WTC11 (cell line): ENCODE measurements at regions not wholly inside any gene's neighbourhood (a gene's known extent, or its start where the extent isn't known, plus 50 kb on each side); places are given as distances from the start of the nearest gene placed in this dataset.

Source experiments
- FOXK1 ChIP-seq: sonication (generic); formaldehyde crosslinking; IDR thresholded peaks from 2 replicates; pipeline ENCODE4 v1.8.0; 2022; ENCODE audit warnings: mild to moderate bottlenecking, moderate library complexity, missing genetic modification reagents
- HMGA2 ChIP-seq: fragments of 250-450 bp; sonication (Bioruptor Pico); IDR thresholded peaks from 2 replicates; pipeline ENCODE4 v1.4.0; 2021; ENCODE audit warnings: mild to moderate bottlenecking, moderate library complexity
- MXD4 ChIP-seq: fragments of 250-450 bp; sonication (Bioruptor Pico); IDR thresholded peaks from 2 replicates; pipeline ENCODE4 v1.8.0; 2021; ENCODE audit warnings: mild to moderate bottlenecking, moderate library complexity, borderline replicate concordance
- NFE2L1 ChIP-seq: sonication (generic); formaldehyde crosslinking; IDR thresholded peaks from 2 replicates; pipeline ENCODE4 v1.8.1; 2023; ENCODE audit warnings: missing genetic modification reagents
- TCF7 ChIP-seq: sonication (generic); formaldehyde crosslinking; IDR thresholded peaks from 2 replicates; pipeline ENCODE4 v1.8.0; 2022; ENCODE audit warnings: mild to moderate bottlenecking, low read depth, missing genetic modification reagents, moderate library complexity
- ZNF263 ChIP-seq: sonication (generic); formaldehyde crosslinking; IDR thresholded peaks from 2 replicates; pipeline ENCODE4 v1.8.1; 2022; ENCODE audit warnings: low read depth, mild to moderate bottlenecking, moderate library complexity, missing genetic modification reagents
- TF ChIP-seq, protein P1 (sequence below): fragments of 200-600 bp; IDR thresholded peaks from 2 replicates; pipeline ENCODE4 v1.8.0; 2022; ENCODE audit warnings: antibody characterized with exemption
- TF ChIP-seq, protein P2 (sequence below): sonication (generic); formaldehyde crosslinking; IDR thresholded peaks from 2 replicates; pipeline ENCODE4 v1.8.1; 2022; ENCODE audit warnings: mild to moderate bottlenecking, moderate library complexity, missing genetic modification reagents
- TF ChIP-seq, protein P3 (sequence below): fragments of 250-450 bp; sonication (Bioruptor Pico); IDR thresholded peaks from 2 replicates; pipeline ENCODE4 v1.9.0; 2021; ENCODE audit warnings: mild to moderate bottlenecking

DNA sequence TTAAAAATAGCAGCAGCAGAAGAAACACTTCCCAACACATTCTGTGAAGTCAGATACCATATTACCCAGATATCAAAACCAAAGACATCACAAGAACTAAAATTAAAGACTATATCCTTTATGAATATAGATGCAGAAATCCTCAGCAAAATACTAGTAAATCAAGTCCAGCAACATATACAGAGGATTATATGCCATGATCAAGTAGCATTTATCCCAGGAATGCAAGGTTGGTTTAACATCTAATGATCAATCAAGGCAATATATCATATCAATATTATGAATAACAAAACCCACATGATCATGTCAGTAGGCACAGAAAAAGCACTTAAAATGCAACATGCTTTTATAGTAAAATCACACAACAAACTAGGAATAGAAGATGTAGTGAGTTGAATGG, 88.1 kb downstream of the RPS24 start:
- TF ChIP-seq, protein P1, sequence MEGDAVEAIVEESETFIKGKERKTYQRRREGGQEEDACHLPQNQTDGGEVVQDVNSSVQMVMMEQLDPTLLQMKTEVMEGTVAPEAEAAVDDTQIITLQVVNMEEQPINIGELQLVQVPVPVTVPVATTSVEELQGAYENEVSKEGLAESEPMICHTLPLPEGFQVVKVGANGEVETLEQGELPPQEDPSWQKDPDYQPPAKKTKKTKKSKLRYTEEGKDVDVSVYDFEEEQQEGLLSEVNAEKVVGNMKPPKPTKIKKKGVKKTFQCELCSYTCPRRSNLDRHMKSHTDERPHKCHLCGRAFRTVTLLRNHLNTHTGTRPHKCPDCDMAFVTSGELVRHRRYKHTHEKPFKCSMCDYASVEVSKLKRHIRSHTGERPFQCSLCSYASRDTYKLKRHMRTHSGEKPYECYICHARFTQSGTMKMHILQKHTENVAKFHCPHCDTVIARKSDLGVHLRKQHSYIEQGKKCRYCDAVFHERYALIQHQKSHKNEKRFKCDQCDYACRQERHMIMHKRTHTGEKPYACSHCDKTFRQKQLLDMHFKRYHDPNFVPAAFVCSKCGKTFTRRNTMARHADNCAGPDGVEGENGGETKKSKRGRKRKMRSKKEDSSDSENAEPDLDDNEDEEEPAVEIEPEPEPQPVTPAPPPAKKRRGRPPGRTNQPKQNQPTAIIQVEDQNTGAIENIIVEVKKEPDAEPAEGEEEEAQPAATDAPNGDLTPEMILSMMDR, result no peak
- no peak for TF ChIP-seq MXD4 (CRISPR knock-in tag)
- TF ChIP-seq NFE2L1 (CRISPR knock-in tag), result no peak
- no peak for TF ChIP-seq TCF7
- TF ChIP-seq HMGA2 (CRISPR knock-in tag), result no peak
- TF ChIP-seq, protein P2, sequence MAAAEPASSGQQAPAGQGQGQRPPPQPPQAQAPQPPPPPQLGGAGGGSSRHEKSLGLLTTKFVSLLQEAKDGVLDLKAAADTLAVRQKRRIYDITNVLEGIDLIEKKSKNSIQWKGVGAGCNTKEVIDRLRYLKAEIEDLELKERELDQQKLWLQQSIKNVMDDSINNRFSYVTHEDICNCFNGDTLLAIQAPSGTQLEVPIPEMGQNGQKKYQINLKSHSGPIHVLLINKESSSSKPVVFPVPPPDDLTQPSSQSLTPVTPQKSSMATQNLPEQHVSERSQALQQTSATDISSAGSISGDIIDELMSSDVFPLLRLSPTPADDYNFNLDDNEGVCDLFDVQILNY (CRISPR knock-in tag), result no peak
- no peak for TF ChIP-seq ZNF263
- TF ChIP-seq, protein P3, sequence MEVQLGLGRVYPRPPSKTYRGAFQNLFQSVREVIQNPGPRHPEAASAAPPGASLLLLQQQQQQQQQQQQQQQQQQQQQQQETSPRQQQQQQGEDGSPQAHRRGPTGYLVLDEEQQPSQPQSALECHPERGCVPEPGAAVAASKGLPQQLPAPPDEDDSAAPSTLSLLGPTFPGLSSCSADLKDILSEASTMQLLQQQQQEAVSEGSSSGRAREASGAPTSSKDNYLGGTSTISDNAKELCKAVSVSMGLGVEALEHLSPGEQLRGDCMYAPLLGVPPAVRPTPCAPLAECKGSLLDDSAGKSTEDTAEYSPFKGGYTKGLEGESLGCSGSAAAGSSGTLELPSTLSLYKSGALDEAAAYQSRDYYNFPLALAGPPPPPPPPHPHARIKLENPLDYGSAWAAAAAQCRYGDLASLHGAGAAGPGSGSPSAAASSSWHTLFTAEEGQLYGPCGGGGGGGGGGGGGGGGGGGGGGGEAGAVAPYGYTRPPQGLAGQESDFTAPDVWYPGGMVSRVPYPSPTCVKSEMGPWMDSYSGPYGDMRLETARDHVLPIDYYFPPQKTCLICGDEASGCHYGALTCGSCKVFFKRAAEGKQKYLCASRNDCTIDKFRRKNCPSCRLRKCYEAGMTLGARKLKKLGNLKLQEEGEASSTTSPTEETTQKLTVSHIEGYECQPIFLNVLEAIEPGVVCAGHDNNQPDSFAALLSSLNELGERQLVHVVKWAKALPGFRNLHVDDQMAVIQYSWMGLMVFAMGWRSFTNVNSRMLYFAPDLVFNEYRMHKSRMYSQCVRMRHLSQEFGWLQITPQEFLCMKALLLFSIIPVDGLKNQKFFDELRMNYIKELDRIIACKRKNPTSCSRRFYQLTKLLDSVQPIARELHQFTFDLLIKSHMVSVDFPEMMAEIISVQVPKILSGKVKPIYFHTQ, result no peak
- no peak for TF ChIP-seq FOXK1 (CRISPR knock-in tag)
